ENCODE measurements at regions not wholly inside any gene's neighbourhood (a gene's known extent, or its start where the extent isn't known, plus 50 kb on each side); places are given as distances from the start of the nearest gene placed in this dataset.

GRCh38 chr4:22322996-22323395, 192.9 kb downstream of the ADGRA3 start:
- H2BK5ac ChIP-seq (ENCODE audit: low read length) = no peak overlapping the region
- no peak overlapping the region for H3K4me2 ChIP-seq (ENCODE audit: insufficient read depth, low read length, poor library complexity, severe bottlenecking)
- H2BK15ac ChIP-seq (ENCODE audit: low read length) = no peak overlapping the region
- WGBS, 2 donors (ENCODE audit: extremely low coverage in 2 of 2, insufficient read length in 2 of 2, insufficient replicate concordance in 1 of 2) = no CpG with 5 or more reads among the region's 1 CpG
- no peak overlapping the region for H3K18ac ChIP-seq (ENCODE audit: low read length)
- no peaks in the 10 kb centered on the region for H3K9me3 ChIP-seq (replicated peaks in 1 of 2; ENCODE audit: control insufficient read depth in 2 of 2, insufficient read depth in 1 of 2, low read depth in 1 of 2, low read length in 2 of 2)
- no peaks in the 10 kb centered on the region for H3K4me1 ChIP-seq (ENCODE audit: control insufficient read depth in 2 of 2, insufficient read depth in 1 of 2, low read depth in 1 of 2, low read length in 2 of 2)
- H4K8ac ChIP-seq (ENCODE audit: low read depth, low read length) = no peak overlapping the region
- H2BK120ac ChIP-seq (ENCODE audit: low read depth, low read length) = no peak overlapping the region
- H3K23ac ChIP-seq (ENCODE audit: low read depth, low read length, poor library complexity) = no peak overlapping the region
- H3K27ac ChIP-seq (replicated peaks; ENCODE audit: low read length) = no peak overlapping the region
- H3K4me3 ChIP-seq (ENCODE audit: low read length in 2 of 2) = no peak overlapping the region
- no peak overlapping the region for H3K9ac ChIP-seq (ENCODE audit: low read depth, low read length, poor library complexity)
- no peak overlapping the region for H2BK12ac ChIP-seq (ENCODE audit: low read length)
- no peaks in the 10 kb centered on the region for H3K79me1 ChIP-seq (ENCODE audit: low read depth, low read length)
- H3K36me3 ChIP-seq (replicated peaks in 1 of 2; ENCODE audit: control insufficient read depth in 2 of 2, insufficient read depth in 2 of 2, low read length in 2 of 2) = no peaks in the 10 kb centered on the region
- H3K27me3 ChIP-seq (ENCODE audit: control insufficient read depth in 3 of 3, insufficient read depth in 3 of 3, low read depth in 1 of 3, low read length in 3 of 3) = no peaks in the 10 kb centered on the region
- H4K91ac ChIP-seq (ENCODE audit: low read depth, low read length, poor library complexity) = no peak overlapping the region
- no peak overlapping the region for H2AFZ ChIP-seq (ENCODE audit: low read length)
- no peak overlapping the region for H3K14ac ChIP-seq (ENCODE audit: low read length)
- no peak overlapping the region for H2AK5ac ChIP-seq (ENCODE audit: low read depth, low read length)
- DNase-seq (ENCODE audit: low spot score) = no peak
- no peak overlapping the region for H3K4ac ChIP-seq (ENCODE audit: low read length)

- WGBS, 2 donors (ENCODE audit: extremely low coverage in 2 of 2, insufficient read length in 2 of 2, insufficient replicate concordance in 1 of 2) = no CpG with 5 or more reads among the region's 2 CpGs
- Histone ChIP-seq H2BK15ac (ENCODE audit: low read length) (no peak overlapping the region), H3K14ac (ENCODE audit: low read length) (no peak overlapping the region), H3K9ac (ENCODE audit: low read depth, low read length, poor library complexity) (no peak overlapping the region), H3K27me3 (ENCODE audit: control insufficient read depth in 3 of 3, insufficient read depth in 3 of 3, low read depth in 1 of 3, low read length in 3 of 3) (no peaks in the 10 kb centered on the region), H2BK5ac (ENCODE audit: low read length) (no peak overlapping the region), H3K79me1 (ENCODE audit: low read depth, low read length) (no peaks in the 10 kb centered on the region), H3K4ac (ENCODE audit: low read length) (no peak overlapping the region), H3K18ac (ENCODE audit: low read length) (no peak overlapping the region), H3K9me3 (replicated peaks in 1 of 2; ENCODE audit: control insufficient read depth in 2 of 2, insufficient read depth in 1 of 2, low read depth in 1 of 2, low read length in 2 of 2) (no peaks in the 10 kb centered on the region), H2BK120ac (ENCODE audit: low read depth, low read length) (no peak overlapping the region), H3K36me3 (replicated peaks in 1 of 2; ENCODE audit: control insufficient read depth in 2 of 2, insufficient read depth in 2 of 2, low read length in 2 of 2) (no peaks in the 10 kb centered on the region), H3K27ac (replicated peaks; ENCODE audit: low read length) (no peak overlapping the region), H3K4me3 (ENCODE audit: low read length in 2 of 2) (no peak overlapping the region), H4K91ac (ENCODE audit: low read depth, low read length, poor library complexity) (no peak overlapping the region), H3K4me2 (ENCODE audit: insufficient read depth, low read length, poor library complexity, severe bottlenecking) (no peak overlapping the region), H2BK12ac (ENCODE audit: low read length) (no peak overlapping the region), H2AK5ac (ENCODE audit: low read depth, low read length) (no peak overlapping the region), H3K23ac (ENCODE audit: low read depth, low read length, poor library complexity) (no peak overlapping the region), H3K4me1 (ENCODE audit: control insufficient read depth in 2 of 2, insufficient read depth in 1 of 2, low read depth in 1 of 2, low read length in 2 of 2) (no peaks in the 10 kb centered on the region), H4K8ac (ENCODE audit: low read depth, low read length) (no peak overlapping the region), H2AFZ (ENCODE audit: low read length) (no peak overlapping the region)
- DNase-seq (ENCODE audit: low spot score) = no peak
These were observed 200.2 kb downstream of the ADGRA3 start for GRCh38 chr4:22315628-22316027.

GRCh38 chr4:22313976-22314375, 201.9 kb downstream of the ADGRA3 start:
- Histone ChIP-seq H2BK12ac (ENCODE audit: low read length) (no peak overlapping the region), H3K14ac (ENCODE audit: low read length) (no peak overlapping the region), H3K9ac (ENCODE audit: low read depth, low read length, poor library complexity) (no peak overlapping the region), H4K8ac (ENCODE audit: low read depth, low read length) (no peak overlapping the region), H2BK15ac (ENCODE audit: low read length) (no peak overlapping the region), H3K4me1 (ENCODE audit: control insufficient read depth in 2 of 2, insufficient read depth in 1 of 2, low read depth in 1 of 2, low read length in 2 of 2) (no peaks in the 10 kb centered on the region), H2AFZ (ENCODE audit: low read length) (no peak overlapping the region), H4K91ac (ENCODE audit: low read depth, low read length, poor library complexity) (no peak overlapping the region), H3K4ac (ENCODE audit: low read length) (no peak overlapping the region), H3K36me3 (replicated peaks in 1 of 2; ENCODE audit: control insufficient read depth in 2 of 2, insufficient read depth in 2 of 2, low read length in 2 of 2) (no peaks in the 10 kb centered on the region), H3K4me3 (ENCODE audit: low read length in 2 of 2) (no peak overlapping the region), H3K27ac (replicated peaks; ENCODE audit: low read length) (no peak overlapping the region), H3K18ac (ENCODE audit: low read length) (no peak overlapping the region), H3K23ac (ENCODE audit: low read depth, low read length, poor library complexity) (no peak overlapping the region), H3K4me2 (ENCODE audit: insufficient read depth, low read length, poor library complexity, severe bottlenecking) (no peak overlapping the region), H2BK120ac (ENCODE audit: low read depth, low read length) (no peak overlapping the region), H3K9me3 (replicated peaks in 1 of 2; ENCODE audit: control insufficient read depth in 2 of 2, insufficient read depth in 1 of 2, low read depth in 1 of 2, low read length in 2 of 2) (no peaks in the 10 kb centered on the region), H2BK5ac (ENCODE audit: low read length) (no peak overlapping the region), H3K79me1 (ENCODE audit: low read depth, low read length) (no peaks in the 10 kb centered on the region), H2AK5ac (ENCODE audit: low read depth, low read length) (no peak overlapping the region), H3K27me3 (ENCODE audit: control insufficient read depth in 3 of 3, insufficient read depth in 3 of 3, low read depth in 1 of 3, low read length in 3 of 3) (no peaks in the 10 kb centered on the region)
- no peak for DNase-seq (ENCODE audit: low spot score)

GRCh38 chr4:22312113-22312512, 203.8 kb downstream of the ADGRA3 start:
- no peaks in the 10 kb centered on the region for H3K9me3 ChIP-seq (replicated peaks in 1 of 2; ENCODE audit: control insufficient read depth in 2 of 2, insufficient read depth in 1 of 2, low read depth in 1 of 2, low read length in 2 of 2)
- DNase-seq (ENCODE audit: low spot score) = no peak
- WGBS, 2 donors (ENCODE audit: extremely low coverage in 2 of 2, insufficient read length in 2 of 2, insufficient replicate concordance in 1 of 2) = no CpG with 5 or more reads among the region's 4 CpGs

More at GRCh38 chr4:22312113-22312512, 203.8 kb downstream of the ADGRA3 start:
- H4K91ac ChIP-seq (ENCODE audit: low read depth, low read length, poor library complexity) = no peak overlapping the region
- no peaks in the 10 kb centered on the region for H3K4me1 ChIP-seq (ENCODE audit: control insufficient read depth in 2 of 2, insufficient read depth in 1 of 2, low read depth in 1 of 2, low read length in 2 of 2)
- no peak overlapping the region for H3K4ac ChIP-seq (ENCODE audit: low read length)
- no peak overlapping the region for H3K27ac ChIP-seq (replicated peaks; ENCODE audit: low read length)
- H3K79me1 ChIP-seq (ENCODE audit: low read depth, low read length) = no peaks in the 10 kb centered on the region
- H3K14ac ChIP-seq (ENCODE audit: low read length) = no peak overlapping the region
- H3K36me3 ChIP-seq (replicated peaks in 1 of 2; ENCODE audit: control insufficient read depth in 2 of 2, insufficient read depth in 2 of 2, low read length in 2 of 2) = no peaks in the 10 kb centered on the region
- H2BK120ac ChIP-seq (ENCODE audit: low read depth, low read length) = no peak overlapping the region
- H3K27me3 ChIP-seq (ENCODE audit: control insufficient read depth in 3 of 3, insufficient read depth in 3 of 3, low read depth in 1 of 3, low read length in 3 of 3) = no peaks in the 10 kb centered on the region
- no peak overlapping the region for H2AFZ ChIP-seq (ENCODE audit: low read length)
- no peak overlapping the region for H3K9ac ChIP-seq (ENCODE audit: low read depth, low read length, poor library complexity)
- no peak overlapping the region for H2BK15ac ChIP-seq (ENCODE audit: low read length)
- no peak overlapping the region for H3K23ac ChIP-seq (ENCODE audit: low read depth, low read length, poor library complexity)
- H4K8ac ChIP-seq (ENCODE audit: low read depth, low read length) = no peak overlapping the region
- no peak overlapping the region for H2BK12ac ChIP-seq (ENCODE audit: low read length)
- H3K4me3 ChIP-seq (ENCODE audit: low read length in 2 of 2) = no peak overlapping the region
- no peak overlapping the region for H2BK5ac ChIP-seq (ENCODE audit: low read length)
- H3K4me2 ChIP-seq (ENCODE audit: insufficient read depth, low read length, poor library complexity, severe bottlenecking) = no peak overlapping the region
- H3K18ac ChIP-seq (ENCODE audit: low read length) = no peak overlapping the region
- H2AK5ac ChIP-seq (ENCODE audit: low read depth, low read length) = no peak overlapping the region

All from neuronal stem cell (in vitro differentiated cells).